CD14-positive monocyte (primary cell): ENCODE measurements at regions not wholly inside any gene's neighbourhood (a gene's known extent, or its start where the extent isn't known, plus 50 kb on each side); places are given as distances from the start of the nearest gene placed in this dataset.

Source experiments
- DNase-seq, 3 donors: peaks; one replicate each; pipeline ENCODE4 v3.0.0-alpha.2; 2011 to 2022
- H2AFZ ChIP-seq: 2 replicates; pipeline ENCODE4 v1.6.0; 2012; ENCODE audit warnings: mild to moderate bottlenecking, low read depth, low read length, inconsistent platforms; ENCODE audit not compliant: insufficient read depth, poor library complexity, severe bottlenecking
- H3K27ac ChIP-seq, 2 donors: 1 replicate in 1 of 2; 2 replicates in 1 of 2; pipeline ENCODE4 v1.5.1; 2012 to 2013; ENCODE audit warnings: low read length in 2 of 2, control low read depth in 1 of 2, inconsistent platforms in 1 of 2, low read depth in 1 of 2, mild to moderate bottlenecking in 1 of 2
- H3K27me3 ChIP-seq, 2 donors: one replicate each; pipeline versions ENCODE4 v1.6.0 to v1.6.1; 2011 to 2013; ENCODE audit warnings: low read length in 2 of 2; ENCODE audit not compliant: control insufficient read depth in 2 of 2, insufficient read depth in 2 of 2
- H3K36me3 ChIP-seq, 2 donors: replicated peaks in 1 of 2; 1 replicate in 1 of 2; 2 replicates in 1 of 2; pipeline versions ENCODE4 v1.5.1 to v1.6.1; 2012 to 2013; ENCODE audit warnings: low read length in 2 of 2, control low read depth in 1 of 2, inconsistent platforms in 1 of 2, mild to moderate bottlenecking in 1 of 2; ENCODE audit not compliant: insufficient read depth in 2 of 2, control insufficient read depth in 1 of 2
- H3K4me1 ChIP-seq, 2 donors: 1 replicate in 1 of 2; 2 replicates in 1 of 2; pipeline versions ENCODE4 v1.5.1 to v1.6.1; 2012 to 2013; ENCODE audit warnings: low read length in 2 of 2, control low read depth in 1 of 2, inconsistent platforms in 1 of 2, mild to moderate bottlenecking in 1 of 2, moderate library complexity in 1 of 2; ENCODE audit not compliant: insufficient read depth in 2 of 2, control insufficient read depth in 1 of 2
- H3K4me2 ChIP-seq: replicated peaks from 2 replicates; pipeline ENCODE3; 2012; ENCODE audit warnings: low read length, moderate library complexity, mild to moderate bottlenecking; ENCODE audit not compliant: poor library complexity, severe bottlenecking; ENCODE audit errors: extremely low read depth
- H3K4me3 ChIP-seq, 3 experiments: fragments of 200-600 bp in 1 of 3; sonication (generic) in 1 of 3; replicated peaks in 1 of 3; 1 replicate in 2 of 3; 2 replicates in 1 of 3; pipeline ENCODE4 v1.5.1; 2011 to 2013; ENCODE audit warnings: low read length in 3 of 3, mild to moderate bottlenecking in 3 of 3, control low read depth in 2 of 3, low read depth in 2 of 3, inconsistent platforms in 1 of 3, moderate library complexity in 1 of 3
- H3K79me2 ChIP-seq: 2 replicates; pipeline ENCODE4 v1.6.0; 2012; ENCODE audit warnings: mild to moderate bottlenecking, control low read depth, inconsistent platforms, low read length, moderate library complexity; ENCODE audit not compliant: insufficient read depth
- H3K9ac ChIP-seq: 2 replicates; pipeline ENCODE4 v1.6.0; 2017; ENCODE audit warnings: low read length, mild to moderate bottlenecking; ENCODE audit not compliant: insufficient read depth, poor library complexity, severe bottlenecking
- H3K9me3 ChIP-seq, 2 donors: replicated peaks in 1 of 2; 1 replicate in 1 of 2; 2 replicates in 1 of 2; pipeline versions ENCODE4 v1.5.1 to v1.6.1; 2012 to 2013; ENCODE audit warnings: low read length in 2 of 2, control low read depth in 1 of 2; ENCODE audit not compliant: control insufficient read depth in 1 of 2, insufficient read depth in 1 of 2
- H4K20me1 ChIP-seq: 2 replicates; pipeline ENCODE4 v1.6.0; 2012; ENCODE audit warnings: mild to moderate bottlenecking, low read length, control low read depth, moderate library complexity; ENCODE audit not compliant: insufficient read depth
- H3K27ac Mint-ChIP-seq, 7 donors: one replicate each; pipeline ENCODE4 v1.8.0; 2020; ENCODE audit warnings: mild to moderate bottlenecking in 7 of 7, mixed read lengths in 7 of 7, moderate library complexity in 6 of 7, inconsistent platforms in 2 of 7
- H3K27me3 Mint-ChIP-seq, 3 donors: one replicate each; pipeline ENCODE4 v1.8.0; 2021 to 2022; ENCODE audit warnings: low read depth in 3 of 3, mild to moderate bottlenecking in 3 of 3, mixed read lengths in 3 of 3, moderate library complexity in 3 of 3, inconsistent platforms in 1 of 3
- H3K36me3 Mint-ChIP-seq, 2 donors: one replicate each; pipeline ENCODE4 v1.8.0; 2020; ENCODE audit warnings: mixed read lengths in 2 of 2, inconsistent platforms in 1 of 2, mild to moderate bottlenecking in 1 of 2
- H3K4me1 Mint-ChIP-seq: one replicate; pipeline ENCODE4 v1.8.0; 2020; ENCODE audit warnings: mild to moderate bottlenecking, mixed read lengths
- H3K4me3 Mint-ChIP-seq, 2 donors: one replicate each; pipeline ENCODE4 v1.8.0; 2020; ENCODE audit warnings: mild to moderate bottlenecking in 2 of 2, mixed read lengths in 2 of 2, moderate library complexity in 1 of 2
- H3K9me3 Mint-ChIP-seq, 7 donors: one replicate each; pipeline ENCODE4 v1.8.0; 2020 to 2022; ENCODE audit warnings: mixed read lengths in 7 of 7, mild to moderate bottlenecking in 6 of 7, moderate library complexity in 6 of 7, inconsistent platforms in 2 of 7
- WGBS: methylation state at CpG from one replicate; pipeline ENCODE4 v1.1.5; 2013; ENCODE audit warnings: missing lambda C conversion rate; ENCODE audit not compliant: insufficient coverage; 5-methylcytosine and 5-hydroxymethylcytosine counted together
- intact Hi-C, 2 donors: fragments of 100-400 bp; cut with micrococcal nuclease; formaldehyde crosslinking; loops; one replicate each; pipeline versions ENCODE4 v1.15.0 to v1.15.1; 2023
- TF ChIP-seq, protein P1 (sequence below): fragments of 200-600 bp; IDR thresholded peaks from one replicate; pipeline ENCODE4 v1.8.0; 2022; ENCODE audit warnings: antibody characterized with exemption, mild to moderate bottlenecking

DNA sequence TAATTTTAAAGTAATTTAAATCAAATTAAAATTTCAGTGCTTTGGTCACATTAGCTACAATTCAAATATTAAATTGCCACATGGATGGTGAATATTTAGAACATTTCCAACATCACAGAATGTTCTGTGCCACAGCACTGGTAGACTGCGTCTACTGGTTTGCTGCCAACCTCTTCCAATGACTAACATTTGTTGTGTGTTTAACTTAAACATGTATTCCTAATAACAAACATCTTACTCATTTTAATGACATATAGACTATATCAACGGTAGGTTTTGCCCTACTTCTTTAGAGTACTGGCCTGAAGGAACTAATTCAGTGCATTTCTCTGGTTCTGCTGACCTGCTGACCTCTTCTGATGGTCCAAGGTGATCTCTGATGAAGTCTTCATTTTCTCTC is 157.6 kb downstream of the DCK start:
- peaks cover 0 to 2% (median 0%) of the 10 kb centered on the region in 3 donors for H3K27me3 Mint-ChIP-seq

DNA sequence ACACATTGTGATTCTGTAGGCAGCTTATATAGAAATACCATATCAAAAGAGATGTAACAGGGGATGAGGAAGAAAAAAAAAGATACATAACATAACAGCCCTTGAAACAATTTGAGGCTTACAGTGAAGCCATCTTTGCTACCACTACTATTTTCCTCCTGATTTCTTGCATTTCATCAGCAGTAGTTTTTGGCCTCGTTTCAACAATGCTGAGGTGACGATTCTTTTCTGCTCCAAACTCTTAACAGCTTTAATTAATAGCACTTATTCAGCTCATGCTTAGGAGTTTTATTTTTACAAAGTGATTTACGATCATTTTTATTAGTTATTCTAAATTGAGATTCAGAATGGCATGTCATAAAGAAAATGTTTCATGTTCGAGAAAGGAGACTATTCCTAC is 163.2 kb downstream of the DCK start:
- no peak overlapping the region for H3K4me3 ChIP-seq
- H3K27ac ChIP-seq, result no peak overlapping the region
- Mint-ChIP-seq H3K36me3 (no peaks in the 10 kb centered on the region), H3K9me3 (no peaks in the 10 kb centered on the region), H3K27ac (no peak overlapping the region), H3K27me3 (peaks cover 1 to 4% (median 2%) of the 10 kb centered on the region in 3 donors), H3K4me3 (no peak overlapping the region), H3K4me1 (no peaks in the 10 kb centered on the region)
- WGBS, result no CpG with 5 or more reads among the region's 4 CpGs
- H3K4me2 ChIP-seq, result no peak overlapping the region
- no peak overlapping the region for H2AFZ ChIP-seq
- intact Hi-C loops, result no loop called here
- H4K20me1 ChIP-seq, result no peaks in the 10 kb centered on the region
- no peaks in the 10 kb centered on the region for H3K27me3 ChIP-seq
- H3K9me3 ChIP-seq, result no peaks in the 10 kb centered on the region
- H3K79me2 ChIP-seq, result no peaks in the 10 kb centered on the region
- no peaks in the 10 kb centered on the region for H3K4me1 ChIP-seq
- no peaks in the 10 kb centered on the region for H3K36me3 ChIP-seq
- TF ChIP-seq, protein P1, sequence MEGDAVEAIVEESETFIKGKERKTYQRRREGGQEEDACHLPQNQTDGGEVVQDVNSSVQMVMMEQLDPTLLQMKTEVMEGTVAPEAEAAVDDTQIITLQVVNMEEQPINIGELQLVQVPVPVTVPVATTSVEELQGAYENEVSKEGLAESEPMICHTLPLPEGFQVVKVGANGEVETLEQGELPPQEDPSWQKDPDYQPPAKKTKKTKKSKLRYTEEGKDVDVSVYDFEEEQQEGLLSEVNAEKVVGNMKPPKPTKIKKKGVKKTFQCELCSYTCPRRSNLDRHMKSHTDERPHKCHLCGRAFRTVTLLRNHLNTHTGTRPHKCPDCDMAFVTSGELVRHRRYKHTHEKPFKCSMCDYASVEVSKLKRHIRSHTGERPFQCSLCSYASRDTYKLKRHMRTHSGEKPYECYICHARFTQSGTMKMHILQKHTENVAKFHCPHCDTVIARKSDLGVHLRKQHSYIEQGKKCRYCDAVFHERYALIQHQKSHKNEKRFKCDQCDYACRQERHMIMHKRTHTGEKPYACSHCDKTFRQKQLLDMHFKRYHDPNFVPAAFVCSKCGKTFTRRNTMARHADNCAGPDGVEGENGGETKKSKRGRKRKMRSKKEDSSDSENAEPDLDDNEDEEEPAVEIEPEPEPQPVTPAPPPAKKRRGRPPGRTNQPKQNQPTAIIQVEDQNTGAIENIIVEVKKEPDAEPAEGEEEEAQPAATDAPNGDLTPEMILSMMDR, result no peak
- no peak overlapping the region for H3K9ac ChIP-seq
- DNase-seq, result no peak

More for the DNA sequence above, 157.6 kb downstream of the DCK start:
- no peak overlapping the region for H3K9ac ChIP-seq
- no peaks in the 10 kb centered on the region for H3K27me3 ChIP-seq
- no peak for DNase-seq
- H3K4me3 ChIP-seq, result no peak overlapping the region
- no peak overlapping the region for H2AFZ ChIP-seq
- no peak overlapping the region for H3K27ac ChIP-seq
- H3K36me3 ChIP-seq, result no peaks in the 10 kb centered on the region
- Mint-ChIP-seq H3K4me3 (no peak overlapping the region), H3K27ac (no peak overlapping the region), H3K36me3 (no peaks in the 10 kb centered on the region), H3K9me3 (peaks cover 0 to 2% (median 2%) of the 10 kb centered on the region in 7 donors), H3K4me1 (no peaks in the 10 kb centered on the region)
- 100% methylated on average over 1 of the region's 2 CpGs for WGBS
- no peak overlapping the region for H3K4me2 ChIP-seq
- H3K9me3 ChIP-seq, result no peaks in the 10 kb centered on the region
- no peaks in the 10 kb centered on the region for H3K4me1 ChIP-seq
- no peaks in the 10 kb centered on the region for H3K79me2 ChIP-seq
- H4K20me1 ChIP-seq, result no peaks in the 10 kb centered on the region
- TF ChIP-seq, protein P1, result no peak
- intact Hi-C loops, result no loop called here
